Neural progenitor cell (in vitro differentiated cells): ENCODE measurements at regions not wholly inside any gene's neighbourhood (a gene's known extent, or its start where the extent isn't known, plus 50 kb on each side); places are given as distances from the start of the nearest gene placed in this dataset.

Source experiments
- EZH2 ChIP-seq: fragments of 200-600 bp; sonication (generic); IDR thresholded peaks from 2 replicates; pipeline ENCODE4 v1.6.1; 2017; ENCODE audit warnings: antibody characterized with exemption, mild to moderate bottlenecking, moderate library complexity
- TF ChIP-seq, protein P1 (sequence below): fragments of 200-600 bp; sonication (generic); IDR thresholded peaks from 2 replicates; pipeline ENCODE4 v1.5.1; 2017; ENCODE audit warnings: antibody characterized with exemption, mild to moderate bottlenecking

GRCh38 chr18:62629031-62629430 is 86.3 kb upstream of the PHLPP1 start:
- TF ChIP-seq, protein P1, sequence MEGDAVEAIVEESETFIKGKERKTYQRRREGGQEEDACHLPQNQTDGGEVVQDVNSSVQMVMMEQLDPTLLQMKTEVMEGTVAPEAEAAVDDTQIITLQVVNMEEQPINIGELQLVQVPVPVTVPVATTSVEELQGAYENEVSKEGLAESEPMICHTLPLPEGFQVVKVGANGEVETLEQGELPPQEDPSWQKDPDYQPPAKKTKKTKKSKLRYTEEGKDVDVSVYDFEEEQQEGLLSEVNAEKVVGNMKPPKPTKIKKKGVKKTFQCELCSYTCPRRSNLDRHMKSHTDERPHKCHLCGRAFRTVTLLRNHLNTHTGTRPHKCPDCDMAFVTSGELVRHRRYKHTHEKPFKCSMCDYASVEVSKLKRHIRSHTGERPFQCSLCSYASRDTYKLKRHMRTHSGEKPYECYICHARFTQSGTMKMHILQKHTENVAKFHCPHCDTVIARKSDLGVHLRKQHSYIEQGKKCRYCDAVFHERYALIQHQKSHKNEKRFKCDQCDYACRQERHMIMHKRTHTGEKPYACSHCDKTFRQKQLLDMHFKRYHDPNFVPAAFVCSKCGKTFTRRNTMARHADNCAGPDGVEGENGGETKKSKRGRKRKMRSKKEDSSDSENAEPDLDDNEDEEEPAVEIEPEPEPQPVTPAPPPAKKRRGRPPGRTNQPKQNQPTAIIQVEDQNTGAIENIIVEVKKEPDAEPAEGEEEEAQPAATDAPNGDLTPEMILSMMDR = no peak
- TF ChIP-seq EZH2 = no peak
